Mesendoderm (in vitro differentiated cells): ENCODE measurements at regions not wholly inside any gene's neighbourhood (a gene's known extent, or its start where the extent isn't known, plus 50 kb on each side); places are given as distances from the start of the nearest gene placed in this dataset.

Experiments used
- DNase-seq: peaks from one replicate; pipeline ENCODE4 v3.0.0; 2013
- H2AK5ac ChIP-seq: 2 replicates; pipeline ENCODE4 v1.6.1; 2013; ENCODE audit warnings: low read length, inconsistent platforms
- H2BK120ac ChIP-seq: 2 replicates; pipeline ENCODE4 v1.6.1; 2013; ENCODE audit warnings: low read depth, mild to moderate bottlenecking, low read length, moderate library complexity, mixed read lengths
- H2BK15ac ChIP-seq: replicated peaks from 2 replicates; pipeline ENCODE4 v1.6.1; 2013; ENCODE audit warnings: low read depth, mild to moderate bottlenecking, moderate library complexity
- H2BK5ac ChIP-seq: 2 replicates; pipeline ENCODE4 v1.6.1; 2013; ENCODE audit warnings: low read length, inconsistent platforms
- H3K18ac ChIP-seq: 2 replicates; pipeline ENCODE4 v1.6.1; 2013; ENCODE audit warnings: mild to moderate bottlenecking, low read length, mixed read lengths
- H3K23ac ChIP-seq: one replicate; pipeline ENCODE4 v1.6.1; 2013; ENCODE audit warnings: low read length
- H3K27ac ChIP-seq: 2 replicates; pipeline ENCODE4 v1.5.1; 2013; ENCODE audit warnings: low read depth, mild to moderate bottlenecking, inconsistent platforms, low read length, moderate library complexity
- H3K27me3 ChIP-seq: 2 replicates; pipeline ENCODE4 v1.6.1; 2013; ENCODE audit warnings: low read length, control low read depth, mild to moderate bottlenecking, inconsistent platforms; ENCODE audit not compliant: insufficient read depth, poor library complexity
- H3K36me3 ChIP-seq: 2 replicates; pipeline ENCODE4 v1.6.1; 2013; ENCODE audit warnings: low read length, inconsistent platforms; ENCODE audit not compliant: control insufficient read depth, insufficient read depth
- H3K4ac ChIP-seq: one replicate; pipeline ENCODE4 v1.6.1; 2013; ENCODE audit warnings: low read depth, mild to moderate bottlenecking, low read length, moderate library complexity
- H3K4me1 ChIP-seq: 2 replicates; pipeline ENCODE4 v1.6.1; 2013; ENCODE audit warnings: low read depth, low read length, inconsistent platforms; ENCODE audit not compliant: control insufficient read depth
- H3K4me2 ChIP-seq: 2 replicates; pipeline ENCODE4 v1.6.1; 2013; ENCODE audit warnings: low read length
- H3K4me3 ChIP-seq: 2 replicates; pipeline ENCODE4 v1.5.1; 2013; ENCODE audit warnings: mild to moderate bottlenecking, low read length
- H3K56ac ChIP-seq: one replicate; pipeline ENCODE4 v1.6.1; 2013; ENCODE audit warnings: low read length
- H3K79me1 ChIP-seq: 2 replicates; pipeline ENCODE4 v1.6.1; 2013; ENCODE audit warnings: low read length, inconsistent platforms
- H3K79me2 ChIP-seq: 2 replicates; pipeline ENCODE4 v1.6.1; 2013; ENCODE audit warnings: mild to moderate bottlenecking, low read length; ENCODE audit not compliant: control insufficient read depth, insufficient read depth
- H3K9ac ChIP-seq: 2 replicates; pipeline ENCODE4 v1.6.1; 2013; ENCODE audit warnings: low read length, inconsistent platforms
- H4K5ac ChIP-seq: one replicate; pipeline ENCODE4 v1.6.1; 2013; ENCODE audit warnings: low read length
- H4K8ac ChIP-seq: one replicate; pipeline ENCODE4 v1.6.1; 2013; ENCODE audit warnings: low read depth, mild to moderate bottlenecking, control low read depth, low read length, moderate library complexity
- WGBS: extraction: QIAGEN DNeasy Blood & Tissue Kit; methylation state at CpG from one replicate; pipeline ENCODE4 v1.1.7; 2013; ENCODE audit warnings: low lambda C conversion rate, missing lambda C conversion rate; ENCODE audit not compliant: insufficient coverage; ENCODE audit errors: extremely low coverage; 5-methylcytosine and 5-hydroxymethylcytosine counted together

DNA sequence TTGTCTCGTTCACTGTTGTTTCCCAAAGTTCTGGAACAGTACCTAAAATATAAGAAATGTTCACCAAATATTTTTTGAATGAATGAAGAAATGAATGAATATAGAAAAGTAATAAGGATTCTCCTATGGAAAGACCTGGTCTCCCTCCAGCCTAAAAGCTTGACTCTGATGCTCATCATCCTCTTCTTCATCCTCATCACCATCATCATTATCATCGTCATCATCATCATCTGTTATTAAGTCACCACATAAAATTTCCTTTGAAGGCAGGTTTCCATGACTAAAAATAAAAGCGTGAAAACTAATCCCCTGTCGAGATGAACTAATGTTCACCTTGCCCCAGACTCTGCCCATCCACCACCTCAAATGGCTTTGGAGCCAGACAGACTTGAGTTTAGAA, 181.4 kb upstream of the PRNP start:
- WGBS: 100% methylated on average over 1 of the region's 4 CpGs

GRCh38 chr20:4502756-4503155, 183.5 kb upstream of the PRNP start:
- Histone ChIP-seq H2BK120ac (no peak overlapping the region), H3K79me1 (no peaks in the 10 kb centered on the region), H3K4me3 (no peak overlapping the region), H3K36me3 (no peaks in the 10 kb centered on the region), H2AK5ac (no peak overlapping the region), H2BK15ac (no peak overlapping the region), H3K79me2 (no peaks in the 10 kb centered on the region), H3K4me1 (no peaks in the 10 kb centered on the region), H3K9ac (no peak overlapping the region), H2BK5ac (no peak overlapping the region), H3K56ac (no peak overlapping the region), H3K18ac (no peak overlapping the region), H3K23ac (no peak overlapping the region), H3K27ac (no peak overlapping the region), H3K4ac (no peak overlapping the region), H4K8ac (no peak overlapping the region), H3K27me3 (no peaks in the 10 kb centered on the region), H3K4me2 (no peak overlapping the region), H4K5ac (no peak overlapping the region)
- WGBS: no CpG with 5 or more reads among the region's 4 CpGs
- DNase-seq: no peak

More for the DNA sequence above, 181.4 kb upstream of the PRNP start:
- Histone ChIP-seq H3K4me3 (no peak overlapping the region), H3K56ac (no peak overlapping the region), H2AK5ac (no peak overlapping the region), H3K4me1 (no peaks in the 10 kb centered on the region), H2BK120ac (no peak overlapping the region), H3K9ac (no peak overlapping the region), H3K79me1 (no peaks in the 10 kb centered on the region), H2BK5ac (no peak overlapping the region), H2BK15ac (no peak overlapping the region), H4K5ac (no peak overlapping the region), H3K4me2 (no peak overlapping the region), H3K4ac (no peak overlapping the region), H3K23ac (no peak overlapping the region), H3K18ac (no peak overlapping the region), H3K36me3 (no peaks in the 10 kb centered on the region), H3K27me3 (no peaks in the 10 kb centered on the region), H3K27ac (no peak overlapping the region), H3K79me2 (no peaks in the 10 kb centered on the region), H4K8ac (no peak overlapping the region)
- DNase-seq: no peak

DNA sequence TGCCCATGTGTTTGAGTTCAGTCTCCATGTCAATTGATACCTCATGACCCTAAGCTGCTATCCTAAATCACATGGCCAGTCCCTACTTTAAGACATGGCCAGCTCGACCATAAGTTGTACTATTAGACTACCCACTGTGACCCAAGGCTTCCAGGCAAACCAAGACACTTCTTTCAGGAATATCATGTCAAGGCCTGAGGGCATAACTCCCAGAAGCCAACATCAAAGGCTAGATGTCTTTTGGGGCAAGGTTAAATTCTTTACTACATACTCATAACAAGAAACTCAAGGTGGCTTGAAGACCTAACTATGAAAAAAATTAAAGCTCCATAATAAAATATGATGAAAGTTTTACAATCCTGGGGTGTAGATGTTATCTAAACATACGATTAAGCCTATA, 192.9 kb upstream of the PRNP start:
- no peak overlapping the region for H3K56ac ChIP-seq
- H3K23ac ChIP-seq: no peak overlapping the region
- no peak overlapping the region for H4K5ac ChIP-seq
- no peak overlapping the region for H2BK120ac ChIP-seq
- no peak overlapping the region for H3K4me2 ChIP-seq
- no peaks in the 10 kb centered on the region for H3K79me2 ChIP-seq
- no CpG with 5 or more reads among the region's 2 CpGs for WGBS
- H3K79me1 ChIP-seq: no peaks in the 10 kb centered on the region
- DNase-seq: no peak
- H3K27me3 ChIP-seq: no peaks in the 10 kb centered on the region
- no peak overlapping the region for H3K18ac ChIP-seq
- no peak overlapping the region for H2BK15ac ChIP-seq
- H2AK5ac ChIP-seq: no peak overlapping the region
- H3K36me3 ChIP-seq: no peaks in the 10 kb centered on the region
- no peak overlapping the region for H2BK5ac ChIP-seq
- no peak overlapping the region for H3K4me3 ChIP-seq
- H3K27ac ChIP-seq: no peak overlapping the region
- H3K9ac ChIP-seq: no peak overlapping the region
- H3K4me1 ChIP-seq: no peaks in the 10 kb centered on the region
- no peak overlapping the region for H4K8ac ChIP-seq
- H3K4ac ChIP-seq: no peak overlapping the region

DNA sequence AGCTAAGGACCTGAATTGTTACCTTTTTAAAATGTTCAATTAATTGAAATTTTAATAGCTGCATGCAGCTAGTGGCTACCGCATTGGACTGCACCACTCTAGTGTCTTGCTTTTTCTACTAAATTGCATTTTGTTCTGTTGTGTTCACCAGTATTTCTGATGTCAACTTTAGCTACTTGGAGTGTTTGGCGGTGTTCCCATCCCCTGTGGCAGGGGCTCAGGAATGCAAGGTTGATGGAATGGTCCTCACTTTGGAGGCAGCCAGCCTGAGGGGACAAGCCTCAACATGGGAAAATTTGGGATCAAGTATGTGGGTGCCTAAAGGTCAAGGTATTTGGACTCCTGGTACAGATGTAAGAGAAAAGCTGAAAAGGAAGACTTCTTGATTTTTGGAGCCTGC, 194.6 kb upstream of the PRNP start:
- Histone ChIP-seq H3K4ac (no peak overlapping the region), H3K79me1 (no peaks in the 10 kb centered on the region), H3K4me2 (no peak overlapping the region), H3K9ac (no peak overlapping the region), H3K27ac (no peak overlapping the region), H3K18ac (no peak overlapping the region), H2BK15ac (no peak overlapping the region), H2AK5ac (no peak overlapping the region), H2BK120ac (no peak overlapping the region), H3K23ac (no peak overlapping the region), H3K79me2 (no peaks in the 10 kb centered on the region), H2BK5ac (no peak overlapping the region), H3K27me3 (no peaks in the 10 kb centered on the region), H4K5ac (no peak overlapping the region), H3K36me3 (no peaks in the 10 kb centered on the region), H3K56ac (no peak overlapping the region), H3K4me1 (no peaks in the 10 kb centered on the region), H4K8ac (no peak overlapping the region), H3K4me3 (no peak overlapping the region)
- no peak for DNase-seq
- no CpG with 5 or more reads among the region's 2 CpGs for WGBS

- WGBS: no CpG with 5 or more reads among the region's 6 CpGs
- H3K56ac ChIP-seq: no peak overlapping the region
- no peak overlapping the region for H4K8ac ChIP-seq
- no peak for DNase-seq
- H3K23ac ChIP-seq: no peak overlapping the region
- no peaks in the 10 kb centered on the region for H3K79me1 ChIP-seq
- H3K27ac ChIP-seq: no peak overlapping the region
- no peak overlapping the region for H3K4me2 ChIP-seq
- no peak overlapping the region for H3K9ac ChIP-seq
- no peak overlapping the region for H3K18ac ChIP-seq
- no peak overlapping the region for H3K4me3 ChIP-seq
- H4K5ac ChIP-seq: no peak overlapping the region
- no peaks in the 10 kb centered on the region for H3K4me1 ChIP-seq
- no peaks in the 10 kb centered on the region for H3K36me3 ChIP-seq
- no peaks in the 10 kb centered on the region for H3K27me3 ChIP-seq
- no peaks in the 10 kb centered on the region for H3K79me2 ChIP-seq
- H2BK15ac ChIP-seq: no peak overlapping the region
- no peak overlapping the region for H2BK120ac ChIP-seq
- H2AK5ac ChIP-seq: no peak overlapping the region
- H3K4ac ChIP-seq: no peak overlapping the region
- no peak overlapping the region for H2BK5ac ChIP-seq
These were observed 195.5 kb upstream of the PRNP start for GRCh38 chr20:4490606-4491280.

DNA sequence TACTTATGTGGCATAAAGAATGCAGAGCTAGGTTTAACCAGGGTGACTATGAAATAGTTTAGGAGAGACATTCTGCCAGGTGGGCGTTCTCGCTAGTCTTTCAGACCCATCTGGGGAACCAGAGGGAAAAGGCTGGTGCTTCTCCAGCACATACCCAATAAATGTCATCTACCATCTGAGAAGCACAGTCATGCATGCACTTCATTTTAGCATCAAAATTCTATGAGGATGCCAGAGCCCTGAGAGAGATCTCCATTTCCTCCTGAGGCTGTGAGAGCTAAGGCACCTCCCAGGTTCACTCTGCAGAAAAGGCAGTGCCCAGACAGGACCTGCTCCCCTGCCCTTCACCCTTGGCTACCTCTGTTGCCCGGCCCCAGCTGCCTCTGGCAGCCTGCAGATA, 196.2 kb upstream of the PRNP start:
- WGBS: no CpG with 5 or more reads among the region's 3 CpGs
- no peaks in the 10 kb centered on the region for H3K79me1 ChIP-seq
- H2AK5ac ChIP-seq: no peak overlapping the region
- H2BK5ac ChIP-seq: no peak overlapping the region
- H3K18ac ChIP-seq: no peak overlapping the region
- no peak overlapping the region for H4K5ac ChIP-seq
- no peak overlapping the region for H4K8ac ChIP-seq
- H3K27me3 ChIP-seq: no peaks in the 10 kb centered on the region
- H3K56ac ChIP-seq: no peak overlapping the region
- no peak overlapping the region for H3K9ac ChIP-seq
- H3K4me2 ChIP-seq: no peak overlapping the region
- no peak overlapping the region for H3K27ac ChIP-seq
- no peaks in the 10 kb centered on the region for H3K4me1 ChIP-seq
- no peak overlapping the region for H3K23ac ChIP-seq
- H2BK15ac ChIP-seq: no peak overlapping the region
- H3K4ac ChIP-seq: no peak overlapping the region
- H2BK120ac ChIP-seq: no peak overlapping the region
- no peak overlapping the region for H3K4me3 ChIP-seq
- no peak for DNase-seq
- H3K79me2 ChIP-seq: no peaks in the 10 kb centered on the region
- H3K36me3 ChIP-seq: no peaks in the 10 kb centered on the region
